ENCODE measurements at regions not wholly inside any gene's neighbourhood (a gene's known extent, or its start where the extent isn't known, plus 50 kb on each side); places are given as distances from the start of the nearest gene placed in this dataset.

GRCh38 chr1:193707271-193708021 is 521.0 kb upstream of the B3GALT2 start:
- Histone ChIP-seq H3K27me3 (no peaks in the 10 kb centered on the region), H3K36me3 (no peaks in the 10 kb centered on the region), H3K4me1 (no peaks in the 10 kb centered on the region), H3K9me3 (no peaks in the 10 kb centered on the region), H3K27ac (no peak overlapping the region), H3K4me3 (no peak overlapping the region)
- intact Hi-C loops (cut with DNase I) = no loop called here
- no peak for TF ChIP-seq CTCF (IDR thresholded peaks at IDR 0.05)
- no peak for TF ChIP-seq POLR2A (IDR thresholded peaks at IDR 0.05)
- DNase-seq (no peak), ATAC-seq (no peak)
- 57 to 75% (median 64%) methylated on average over 2 of the region's 2 CpGs for WGBS, 4 donors

GRCh38 chr1:193706766-193707165 is 520.4 kb upstream of the B3GALT2 start:
- ATAC-seq (no peak), DNase-seq (no peak)
- Histone ChIP-seq H3K9me3 (no peaks in the 10 kb centered on the region), H3K4me3 (no peak overlapping the region), H3K36me3 (no peaks in the 10 kb centered on the region), H3K27me3 (no peaks in the 10 kb centered on the region), H3K27ac (no peak overlapping the region), H3K4me1 (no peaks in the 10 kb centered on the region)
- TF ChIP-seq POLR2A (IDR thresholded peaks at IDR 0.05) (no peak), CTCF (IDR thresholded peaks at IDR 0.05) (no peak)
- intact Hi-C loops (cut with DNase I) = no loop called here

GRCh38 chr1:193705554-193705981 is 519.2 kb upstream of the B3GALT2 start:
- Histone ChIP-seq H3K9me3 (no peaks in the 10 kb centered on the region), H3K27ac (no peak overlapping the region), H3K4me1 (no peaks in the 10 kb centered on the region), H3K27me3 (no peaks in the 10 kb centered on the region), H3K4me3 (no peak overlapping the region), H3K36me3 (no peaks in the 10 kb centered on the region)
- intact Hi-C loops (cut with DNase I) = no loop called here
- ATAC-seq (no peak), DNase-seq (no peak)
- TF ChIP-seq POLR2A (IDR thresholded peaks at IDR 0.05) = no peak
- TF ChIP-seq CTCF (IDR thresholded peaks at IDR 0.05) = no peak
- WGBS, 4 donors = 93 to 97% (median 95%) methylated on average over 5 of the region's 5 CpGs

- intact Hi-C loops (cut with DNase I) = no loop called here
- no peak for TF ChIP-seq CTCF (IDR thresholded peaks at IDR 0.05)
- TF ChIP-seq POLR2A (IDR thresholded peaks at IDR 0.05) = no peak
- Histone ChIP-seq H3K9me3 (no peaks in the 10 kb centered on the region), H3K27me3 (no peaks in the 10 kb centered on the region), H3K4me3 (no peak overlapping the region), H3K27ac (no peak overlapping the region), H3K36me3 (no peaks in the 10 kb centered on the region), H3K4me1 (no peaks in the 10 kb centered on the region)
- 75 to 88% (median 84%) methylated on average over 1 of the region's 1 CpG for whole genome bisulfite sequencing, 4 donors
- DNase-seq (no peak), ATAC-seq (no peak)
Observed at GRCh38 chr1:193703655-193704054, 517.2 kb upstream of the B3GALT2 start.

Measured in heart left ventricle (tissue), 16 donors.